Calu3 (cell line): ENCODE measurements at regions not wholly inside any gene's neighbourhood (a gene's known extent, or its start where the extent isn't known, plus 50 kb on each side); places are given as distances from the start of the nearest gene placed in this dataset.

Experiments
- BruUV-seq: library from RNA; stranded (reverse); fragments of 400-500 nt; replicated peaks from 2 replicates; lab custom pipeline; 2021; lab: Mats Ljungman, UMichigan
- CTCF ChIA-PET: fragments of 300-600 bp; sonication (Branson Sonifier 250); formaldehyde crosslinking; loops from one replicate; lab custom pipeline; 2022; ENCODE audit warnings: antibody characterized with exemption; lab: Charles Lee
- DNase-seq: peaks from one replicate; pipeline ENCODE4 v3.0.0; 2022
- H3K27ac Mint-ChIP-seq: one replicate; pipeline ENCODE4 v1.8.0; 2022; ENCODE audit warnings: mixed read lengths; ENCODE audit not compliant: unreplicated experiment
- H3K27me3 Mint-ChIP-seq: one replicate; pipeline ENCODE4 v1.8.0; 2022; ENCODE audit warnings: mixed read lengths; ENCODE audit not compliant: unreplicated experiment
- H3K36me3 Mint-ChIP-seq: one replicate; pipeline ENCODE4 v1.8.0; 2022; ENCODE audit warnings: mild to moderate bottlenecking, moderate library complexity, mixed read lengths; ENCODE audit not compliant: insufficient read depth, unreplicated experiment
- H3K4me1 Mint-ChIP-seq: one replicate; pipeline ENCODE4 v1.8.0; 2022; ENCODE audit warnings: mild to moderate bottlenecking, low read depth, mixed read lengths; ENCODE audit not compliant: unreplicated experiment
- H3K4me3 Mint-ChIP-seq: one replicate; pipeline ENCODE4 v1.8.0; 2022; ENCODE audit warnings: mild to moderate bottlenecking, low read depth, moderate library complexity, mixed read lengths; ENCODE audit not compliant: unreplicated experiment
- H3K9me3 Mint-ChIP-seq: one replicate; pipeline ENCODE4 v1.8.0; 2022; ENCODE audit warnings: low read depth, mixed read lengths; ENCODE audit not compliant: unreplicated experiment
- CTCF ChIP-seq: fragments of 200-600 bp; IDR thresholded peaks from one replicate; pipeline ENCODE4 v1.8.0; 2022; ENCODE audit warnings: antibody characterized with exemption; ENCODE audit not compliant: unreplicated experiment
- intact Hi-C: fragments of 100-400 bp; cut with micrococcal nuclease; formaldehyde crosslinking; loops from one replicate; pipeline ENCODE4 v1.10.0; 2022; ENCODE audit not compliant: unreplicated experiment

GRCh38 chr21:38989745-38990423, 184.2 kb downstream of the ETS2 start:
- no TSS peak for BruUV-seq
- H3K27me3 Mint-ChIP-seq = no peaks in the 10 kb centered on the region
- DNase-seq = no peak
- H3K9me3 Mint-ChIP-seq = no peaks in the 10 kb centered on the region
- CTCF ChIA-PET = no interaction called here
- intact Hi-C loops = no loop called here
- H3K4me3 Mint-ChIP-seq = no peak overlapping the region
- no peak for TF ChIP-seq CTCF
- no peaks in the 10 kb centered on the region for H3K36me3 Mint-ChIP-seq
- H3K27ac Mint-ChIP-seq = no peak overlapping the region
- peaks cover 17% of the 10 kb centered on the region for H3K4me1 Mint-ChIP-seq

- no TSS peak for BruUV-seq
- Mint-ChIP-seq H3K4me1 (peaks cover 12% of the 10 kb centered on the region), H3K27ac (no peak overlapping the region), H3K36me3 (no peaks in the 10 kb centered on the region), H3K27me3 (no peaks in the 10 kb centered on the region), H3K9me3 (no peaks in the 10 kb centered on the region), H3K4me3 (no peak overlapping the region)
- no peak for TF ChIP-seq CTCF
- intact Hi-C loops = no loop called here
- no peak for DNase-seq
- CTCF ChIA-PET = no interaction called here
These were observed 183.6 kb downstream of the ETS2 start for GRCh38 chr21:38989379-38989744.

DNA sequence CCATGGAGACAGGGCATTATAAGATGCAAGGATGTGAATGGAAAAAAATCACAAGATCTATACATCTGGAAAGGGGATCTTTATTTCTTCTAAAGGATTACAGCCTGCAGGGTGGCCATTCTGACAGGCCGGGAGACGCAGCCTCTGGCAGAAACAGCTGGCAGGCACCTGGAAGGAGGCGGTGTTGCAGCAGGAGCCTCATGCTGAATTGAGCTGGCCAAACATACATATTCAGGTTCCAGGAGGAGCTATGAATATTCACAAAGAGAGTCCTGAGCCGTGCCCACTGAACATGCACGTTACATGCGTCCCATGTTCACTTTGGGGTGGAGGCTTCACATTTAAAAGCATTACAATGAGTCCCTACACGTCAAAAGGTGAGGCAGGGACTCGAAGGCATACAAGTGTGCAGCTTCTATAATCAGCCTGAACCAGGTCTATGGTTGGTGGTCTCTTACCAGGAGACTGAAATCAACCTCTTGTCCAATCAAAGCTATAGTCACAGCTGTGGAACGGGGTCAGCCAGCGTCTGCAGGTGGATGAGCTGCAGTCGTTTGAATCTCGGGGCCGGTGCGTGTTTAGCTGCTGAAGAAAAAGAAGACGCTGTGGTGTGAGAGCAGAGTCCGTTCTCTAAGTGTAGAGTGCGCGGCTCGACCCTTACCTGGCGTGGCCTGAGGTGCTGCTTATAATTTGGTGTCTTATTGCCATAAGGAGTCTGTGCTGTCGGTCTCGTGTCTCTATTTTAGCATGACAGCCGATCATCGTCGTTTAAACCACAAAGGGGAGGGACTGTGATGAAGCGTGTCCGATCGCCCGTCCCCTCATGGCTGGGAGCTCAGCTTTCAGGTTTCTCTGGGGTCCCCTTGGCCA, 183.0 kb downstream of the ETS2 start:
- no peak for DNase-seq
- no peak overlapping the region for H3K27ac Mint-ChIP-seq
- no peaks in the 10 kb centered on the region for H3K9me3 Mint-ChIP-seq
- H3K27me3 Mint-ChIP-seq = no peaks in the 10 kb centered on the region
- TF ChIP-seq CTCF = no peak
- intact Hi-C loops = no loop called here
- H3K4me1 Mint-ChIP-seq = peaks cover 6% of the 10 kb centered on the region
- no TSS peak for BruUV-seq
- CTCF ChIA-PET = interaction anchor here (0.5 kb wide), 1 partner anchor 27 kb away, joined by 3 read pairs; no protein-coding TSS in a partner anchor
- H3K36me3 Mint-ChIP-seq = no peaks in the 10 kb centered on the region
- no peak overlapping the region for H3K4me3 Mint-ChIP-seq

GRCh38 chr21:38987633-38988508, 182.1 kb downstream of the ETS2 start:
- BruUV-seq = no TSS peak
- no peak for TF ChIP-seq CTCF
- Mint-ChIP-seq H3K9me3 (no peaks in the 10 kb centered on the region), H3K4me1 (no peaks in the 10 kb centered on the region), H3K4me3 (no peak overlapping the region), H3K27ac (no peak overlapping the region), H3K27me3 (no peaks in the 10 kb centered on the region), H3K36me3 (no peaks in the 10 kb centered on the region)
- CTCF ChIA-PET = interaction anchor here (0.5 kb wide), 1 partner anchor 28 kb away, joined by 3 read pairs; no protein-coding TSS in a partner anchor
- intact Hi-C loops = no loop called here
- no peak for DNase-seq
